H1 (cell line): ENCODE measurements at regions not wholly inside any gene's neighbourhood (a gene's known extent, or its start where the extent isn't known, plus 50 kb on each side); places are given as distances from the start of the nearest gene placed in this dataset.

Source experiments
- CTCF ChIA-PET: fragments of 300-600 bp; sonication (Branson Sonifier 250); formaldehyde crosslinking; loops from one replicate; lab custom pipeline; 2021; ENCODE audit not compliant: partially characterized antibody; lab: Charles Lee
- POLR2A ChIA-PET: fragments of 300-600 bp; sonication (Branson Sonifier 250); formaldehyde crosslinking; loops from one replicate; lab custom pipeline; 2021; ENCODE audit warnings: inconsistent platforms; ENCODE audit not compliant: partially characterized antibody; lab: Charles Lee
- DNase-seq, 2 experiments: peaks; one replicate each; pipeline versions ENCODE4 v3.0.0 to v3.0.0-alpha.2; 2010 to 2022; ENCODE audit warnings: low spot score in 2 of 2, low read depth in 1 of 2, mixed read lengths in 1 of 2
- FAIRE-seq: peaks from 2 replicates; lab custom pipeline; 2011; peaks lifted over from hg19 to GRCh38; lab: Jason Lieb, UNC
- H2AFZ ChIP-seq: 2 replicates; pipeline ENCODE4 v1.8.1; 2012; ENCODE audit warnings: low read length, inconsistent platforms
- H2AK5ac ChIP-seq: 2 replicates; pipeline ENCODE4 v1.6.1; 2013; ENCODE audit warnings: low read depth, low read length
- H2BK120ac ChIP-seq: replicated peaks from 2 replicates; pipeline ENCODE3; 2013; ENCODE audit warnings: low read depth, low read length, inconsistent platforms
- H2BK12ac ChIP-seq: 2 replicates; pipeline ENCODE4 v1.6.1; 2013; ENCODE audit warnings: low read depth, low read length
- H2BK15ac ChIP-seq: 2 replicates; pipeline ENCODE4 v1.6.1; 2013; ENCODE audit warnings: low read length
- H2BK20ac ChIP-seq: 2 replicates; pipeline ENCODE4 v1.6.1; 2013; ENCODE audit warnings: low read length
- H2BK5ac ChIP-seq: 2 replicates; pipeline ENCODE4 v1.6.1; 2013; ENCODE audit warnings: low read depth, low read length
- H3K14ac ChIP-seq: 2 replicates; pipeline ENCODE4 v1.6.1; 2013; ENCODE audit warnings: inconsistent platforms; ENCODE audit not compliant: insufficient read length
- H3K18ac ChIP-seq: 2 replicates; pipeline ENCODE4 v1.6.1; 2013; ENCODE audit warnings: low read length; ENCODE audit errors: extremely low read depth
- H3K23ac ChIP-seq: 2 replicates; pipeline ENCODE4 v1.6.1; 2013; ENCODE audit warnings: inconsistent platforms; ENCODE audit not compliant: insufficient read length
- H3K23me2 ChIP-seq: 2 replicates; pipeline ENCODE4 v1.6.1; 2013; ENCODE audit warnings: low read depth, low read length
- H3K27ac ChIP-seq: 2 replicates; pipeline ENCODE4 v1.6.1; 2011; ENCODE audit warnings: low read depth, low read length, inconsistent platforms
- H3K27me3 ChIP-seq, 4 experiments: replicated peaks in 1 of 4; 1 replicate in 1 of 4; 2 replicates in 3 of 4; pipeline versions ENCODE4 v1.6.1 to v1.8.1; 2011 to 2013; ENCODE audit warnings: low read length in 3 of 4, mild to moderate bottlenecking in 3 of 4, inconsistent platforms in 2 of 4, mixed read lengths in 2 of 4, moderate library complexity in 1 of 4; ENCODE audit not compliant: control insufficient read depth in 3 of 4, insufficient read depth in 3 of 4; ENCODE audit errors: extremely low read depth in 1 of 4
- H3K36me3 ChIP-seq, 4 experiments: 2 replicates each; pipeline versions ENCODE4 v1.6.1 to v1.8.1; 2011 to 2013; ENCODE audit warnings: mild to moderate bottlenecking in 4 of 4, low read length in 3 of 4, moderate library complexity in 2 of 4, control low read depth in 1 of 4, inconsistent platforms in 1 of 4; ENCODE audit not compliant: insufficient read depth in 4 of 4, control insufficient read depth in 2 of 4
- H3K4ac ChIP-seq: replicated peaks from 2 replicates; pipeline ENCODE3; 2013; ENCODE audit warnings: low read length, low read depth, mixed read lengths, inconsistent platforms; ENCODE audit not compliant: insufficient read length
- H3K4me1 ChIP-seq, 4 experiments: replicated peaks in 1 of 4; 1 replicate in 1 of 4; 2 replicates in 3 of 4; pipeline versions ENCODE4 v1.6.1 to v1.8.1; 2011 to 2013; ENCODE audit warnings: low read length in 3 of 4, inconsistent platforms in 2 of 4, mixed read lengths in 1 of 4; ENCODE audit not compliant: insufficient read depth in 4 of 4, control insufficient read depth in 3 of 4
- H3K4me2 ChIP-seq, 2 experiments: 2 replicates each; pipeline versions ENCODE4 v1.6.1 to v1.8.1; 2011 to 2013; ENCODE audit warnings: low read depth in 2 of 2, low read length in 2 of 2, control low read depth in 1 of 2, inconsistent platforms in 1 of 2, mild to moderate bottlenecking in 1 of 2; ENCODE audit not compliant: insufficient read depth in 1 of 2
- H3K4me3 ChIP-seq, 4 experiments: fragments of 200-600, 300-600 bp in 1 of 4; sonication (generic), shearing (Covaris generic), sonication (Bioruptor Twin) in 1 of 4; 2 replicates each; pipeline versions ENCODE4 v1.5.1 to v1.8.1; 2011 to 2016; ENCODE audit warnings: low read length in 4 of 4, low read depth in 3 of 4, control low read depth in 2 of 4, inconsistent platforms in 2 of 4, mild to moderate bottlenecking in 2 of 4, mixed read lengths in 1 of 4, moderate library complexity in 1 of 4; ENCODE audit not compliant: insufficient read depth in 2 of 4; ENCODE audit errors: extremely low read depth in 1 of 4
- H3K56ac ChIP-seq: replicated peaks from 2 replicates; pipeline ENCODE3; 2013; ENCODE audit warnings: low read depth, mild to moderate bottlenecking, mixed read lengths, low read length, inconsistent platforms; ENCODE audit not compliant: insufficient read length
- H3K79me1 ChIP-seq: 2 replicates; pipeline ENCODE4 v1.6.1; 2013; ENCODE audit warnings: low read depth, low read length, control low read depth
- H3K79me2 ChIP-seq, 2 experiments: 2 replicates each; pipeline versions ENCODE4 v1.6.1 to v1.8.1; 2012 to 2013; ENCODE audit warnings: low read length in 2 of 2, mild to moderate bottlenecking in 2 of 2, inconsistent platforms in 1 of 2; ENCODE audit not compliant: insufficient read depth in 2 of 2, control insufficient read depth in 1 of 2
- H3K9ac ChIP-seq, 4 experiments: replicated peaks in 1 of 4; 1 replicate in 1 of 4; 2 replicates in 3 of 4; pipeline versions ENCODE4 v1.6.1 to v1.8.1; 2011 to 2013; ENCODE audit warnings: low read depth in 3 of 4, low read length in 3 of 4, control low read depth in 2 of 4, mild to moderate bottlenecking in 2 of 4, moderate library complexity in 2 of 4, inconsistent platforms in 1 of 4; ENCODE audit errors: extremely low read depth in 1 of 4
- H3K9me3 ChIP-seq, 2 experiments: 2 replicates each; pipeline versions ENCODE4 v1.6.1 to v1.8.1; 2012 to 2013; ENCODE audit warnings: mild to moderate bottlenecking in 2 of 2, moderate library complexity in 2 of 2, control low read depth in 1 of 2, inconsistent platforms in 1 of 2, low read depth in 1 of 2, low read length in 1 of 2, mixed read lengths in 1 of 2; ENCODE audit not compliant: insufficient read depth in 2 of 2
- H4K20me1 ChIP-seq, 2 experiments: replicated peaks in 1 of 2; 2 replicates each; pipeline versions ENCODE3 to v1.8.1; 2011 to 2013; ENCODE audit warnings: inconsistent platforms in 2 of 2, low read length in 2 of 2, mild to moderate bottlenecking in 1 of 2; ENCODE audit not compliant: insufficient read depth in 2 of 2, control insufficient read depth in 1 of 2
- H4K5ac ChIP-seq: 2 replicates; pipeline ENCODE4 v1.6.1; 2013; ENCODE audit warnings: low read length, low read depth, mixed read lengths, inconsistent platforms; ENCODE audit not compliant: insufficient read length
- H4K8ac ChIP-seq: 2 replicates; pipeline ENCODE4 v1.8.0; 2013; ENCODE audit warnings: mild to moderate bottlenecking, moderate library complexity, low read length, inconsistent platforms; ENCODE audit not compliant: insufficient read depth; ENCODE audit errors: extremely low read depth
- H4K91ac ChIP-seq: replicated peaks from 2 replicates; pipeline ENCODE3; 2013; ENCODE audit warnings: low read length, mixed read lengths, inconsistent platforms; ENCODE audit not compliant: insufficient read length
- BCL11A ChIP-seq, 2 experiments: IDR thresholded peaks; one replicate each; pipeline ENCODE4 v1.6.1; 2011; ENCODE audit warnings: low read depth in 2 of 2, low read length in 2 of 2, mild to moderate bottlenecking in 2 of 2
- EZH2 ChIP-seq: fragments of 200-600 bp; sonication (generic); IDR thresholded peaks from 2 replicates; pipeline ENCODE4 v1.7.1; 2012; ENCODE audit warnings: low read depth, mild to moderate bottlenecking, moderate library complexity, low read length, inconsistent platforms; ENCODE audit not compliant: severe bottlenecking
- GABPA ChIP-seq: IDR thresholded peaks from 2 replicates; pipeline ENCODE4 v1.6.1; 2011; ENCODE audit warnings: mild to moderate bottlenecking, low read length, moderate library complexity, borderline replicate concordance; ENCODE audit not compliant: insufficient read depth
- POLR2A ChIP-seq, 2 experiments: IDR thresholded peaks; 1 replicate in 1 of 2; 2 replicates in 1 of 2; pipeline ENCODE4 v1.6.1; 2011; ENCODE audit warnings: low read depth in 2 of 2, low read length in 2 of 2, mild to moderate bottlenecking in 2 of 2; ENCODE audit errors: control extremely low read depth in 1 of 2
- POLR2AphosphoS5 ChIP-seq: IDR thresholded peaks from 2 replicates; pipeline ENCODE4 v1.6.1; 2011; ENCODE audit warnings: low read depth, low read length
- POU5F1 ChIP-seq: IDR thresholded peaks from 2 replicates; pipeline ENCODE4 v1.6.1; 2011; ENCODE audit warnings: low read depth, mild to moderate bottlenecking, low read length, moderate library complexity
- SIRT6 ChIP-seq: IDR thresholded peaks from one replicate; pipeline ENCODE4 v1.7.1; 2012; ENCODE audit warnings: low read length, inconsistent platforms
- TAF1 ChIP-seq: IDR thresholded peaks from 2 replicates; pipeline ENCODE4 v1.6.1; 2011; ENCODE audit warnings: mild to moderate bottlenecking, low read depth, low read length
- TAF7 ChIP-seq: optimal IDR thresholded peaks from 2 replicates; pipeline ENCODE3; 2011; ENCODE audit warnings: low read depth, mild to moderate bottlenecking, inconsistent platforms, low read length, moderate library complexity, borderline replicate concordance
- WGBS, 2 experiments: shearing (Covaris generic) in 1 of 2; methylation state at CpG; one replicate each; pipeline versions ENCODE4 v1.1.6 to v1.1.7; 2013 to 2015; ENCODE audit warnings: low lambda C conversion rate in 2 of 2, mixed read lengths in 2 of 2, inconsistent platforms in 1 of 2, low coverage in 1 of 2, missing lambda C conversion rate in 1 of 2; ENCODE audit not compliant: insufficient replicate concordance in 2 of 2, insufficient coverage in 1 of 2, insufficient read length in 1 of 2; ENCODE audit errors: extremely low coverage in 1 of 2, missing lambda C conversion rate in 1 of 2; 5-methylcytosine and 5-hydroxymethylcytosine counted together
- TF ChIP-seq, protein P1 (sequence below): IDR thresholded peaks from 2 replicates; pipeline ENCODE4 v1.6.1; 2012; ENCODE audit warnings: inconsistent platforms
- TF ChIP-seq, protein P2 (sequence below): IDR thresholded peaks from 2 replicates; pipeline ENCODE4 v1.6.1; 2011; ENCODE audit warnings: low read depth, mild to moderate bottlenecking, low read length; ENCODE audit not compliant: insufficient read depth

- Histone ChIP-seq H3K18ac (no peak overlapping the region), H3K4me3 (no peak overlapping the region), H3K9me3 (no peaks in the 10 kb centered on the region), H3K27ac (no peak overlapping the region), H4K91ac (no peak overlapping the region), H2BK5ac (no peak overlapping the region), H3K23me2 (no peaks in the 10 kb centered on the region), H3K79me1 (no peaks in the 10 kb centered on the region), H3K14ac (no peak overlapping the region), H3K36me3 (no peaks in the 10 kb centered on the region), H3K23ac (no peak overlapping the region), H3K79me2 (no peaks in the 10 kb centered on the region), H4K8ac (no peak overlapping the region), H2AFZ (no peak overlapping the region), H3K56ac (no peak overlapping the region), H4K20me1 (no peaks in the 10 kb centered on the region), H2AK5ac (no peak overlapping the region), H2BK15ac (no peak overlapping the region), H3K27me3 (no peaks in the 10 kb centered on the region), H3K4ac (no peak overlapping the region), H2BK20ac (no peak overlapping the region), H2BK120ac (no peak overlapping the region), H3K9ac (no peak overlapping the region), H3K4me2 (no peak overlapping the region), H4K5ac (no peak overlapping the region), H3K4me1 (peaks cover 0 to 4% (median 1%) of the 10 kb centered on the region in 4 experiments; a peak in 3 of 7 replicates), H2BK12ac (no peak overlapping the region)
- POLR2A ChIA-PET, result no interaction called here
- CTCF ChIA-PET, result interaction anchor here (1.6 kb wide), 1 partner anchor 107 kb away, joined by 5 read pairs; no protein-coding TSS in a partner anchor
- WGBS, 2 experiments, result 91% methylated on average over 1 of the region's 1 CpG; no CpG with 5 or more reads in 1 of the 2 experiments
- no peak for FAIRE-seq
- no peak for DNase-seq
- TF ChIP-seq SIRT6 (no peak), GABPA (no peak), POLR2A (IDR thresholded peaks at IDR 0.05; ENCODE audit: control extremely low read depth in 1 of 2, low read depth in 2 of 2, low read length in 2 of 2) (no peak), TAF7 (no peak), BCL11A (IDR thresholded peaks at IDR 0.05; ENCODE audit: low read depth in 2 of 2, low read length in 2 of 2) (no peak), EZH2 (no peak), TAF1 (no peak), POU5F1 (no peak), POLR2AphosphoS5 (no peak)
- TF ChIP-seq, protein P1, sequence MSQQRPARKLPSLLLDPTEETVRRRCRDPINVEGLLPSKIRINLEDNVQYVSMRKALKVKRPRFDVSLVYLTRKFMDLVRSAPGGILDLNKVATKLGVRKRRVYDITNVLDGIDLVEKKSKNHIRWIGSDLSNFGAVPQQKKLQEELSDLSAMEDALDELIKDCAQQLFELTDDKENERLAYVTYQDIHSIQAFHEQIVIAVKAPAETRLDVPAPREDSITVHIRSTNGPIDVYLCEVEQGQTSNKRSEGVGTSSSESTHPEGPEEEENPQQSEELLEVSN, result no peak
- TF ChIP-seq, protein P2, sequence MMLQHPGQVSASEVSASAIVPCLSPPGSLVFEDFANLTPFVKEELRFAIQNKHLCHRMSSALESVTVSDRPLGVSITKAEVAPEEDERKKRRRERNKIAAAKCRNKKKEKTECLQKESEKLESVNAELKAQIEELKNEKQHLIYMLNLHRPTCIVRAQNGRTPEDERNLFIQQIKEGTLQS, result no peak
These were observed 120.6 kb downstream of the HMHB1 start for GRCh38 chr5:143932584-143932983.
